Lower lobe of right lung (tissue), 2 donors: ENCODE measurements at regions not wholly inside any gene's neighbourhood (a gene's known extent, or its start where the extent isn't known, plus 50 kb on each side); places are given as distances from the start of the nearest gene placed in this dataset.

ENCODE experiments used
- ATAC-seq, 2 donors: fragments of 200-7000 bp; cut with Tn5 transposase; one replicate each; pipeline ENCODE4 v1.9.1; 2020 to 2022; ENCODE audit warnings: mild to moderate bottlenecking in 2 of 2, moderate library complexity in 2 of 2
- DNase-seq: peaks from one replicate; pipeline ENCODE4 v3.0.0-alpha.2; 2020
- H3K27ac ChIP-seq: fragments of 200-600 bp; one replicate; pipeline ENCODE4 v1.8.0; 2022
- H3K27me3 ChIP-seq: fragments of 200-600 bp; one replicate; pipeline ENCODE4 v1.8.0; 2022; ENCODE audit warnings: low read depth
- H3K36me3 ChIP-seq: fragments of 200-600 bp; one replicate; pipeline ENCODE4 v1.8.0; 2022; ENCODE audit warnings: mild to moderate bottlenecking
- H3K4me1 ChIP-seq: fragments of 200-600 bp; one replicate; pipeline ENCODE4 v1.8.0; 2022
- H3K4me3 ChIP-seq: fragments of 200-600 bp; one replicate; pipeline ENCODE4 v1.8.0; 2022; ENCODE audit warnings: mild to moderate bottlenecking
- H3K9me3 ChIP-seq: fragments of 200-600 bp; one replicate; pipeline ENCODE4 v1.8.0; 2022
- CTCF ChIP-seq: fragments of 200-600 bp; IDR thresholded peaks from one replicate; pipeline ENCODE4 v1.8.0; 2022; ENCODE audit warnings: antibody characterized with exemption, mild to moderate bottlenecking
- intact Hi-C: fragments of 100-400 bp; cut with DNase I; formaldehyde crosslinking; loops from one replicate; pipeline ENCODE4 v1.11.0; 2022
- donor health status: DM: no; HTN: yes; CAD: no; lungs with severe emphysema.

GRCh38 chr2:234686088-234686890, 189.4 kb upstream of the ARL4C start:
- Histone ChIP-seq H3K36me3 (no peaks in the 10 kb centered on the region), H3K27me3 (no peaks in the 10 kb centered on the region), H3K4me1 (peaks cover 11% of the 10 kb centered on the region), H3K9me3 (no peaks in the 10 kb centered on the region), H3K27ac (no peak overlapping the region), H3K4me3 (no peak overlapping the region)
- no peak for ATAC-seq
- TF ChIP-seq CTCF: no peak
- DNase-seq: no peak
- intact Hi-C loops: no loop called here

GRCh38 chr2:234684466-234684865, 187.6 kb upstream of the ARL4C start:
- H3K36me3 ChIP-seq: no peaks in the 10 kb centered on the region
- H3K27me3 ChIP-seq: no peaks in the 10 kb centered on the region
- intact Hi-C loops: no loop called here
- H3K4me1 ChIP-seq: peaks cover 11% of the 10 kb centered on the region
- H3K4me3 ChIP-seq: no peak overlapping the region
- no peak for TF ChIP-seq CTCF
- no peak overlapping the region for H3K27ac ChIP-seq
- ATAC-seq (no peak), DNase-seq (no peak)
- H3K9me3 ChIP-seq: no peaks in the 10 kb centered on the region

GRCh38 chr2:234683950-234684349, 187.1 kb upstream of the ARL4C start:
- no peak for TF ChIP-seq CTCF
- intact Hi-C loops: no loop called here
- Histone ChIP-seq H3K4me3 (no peak overlapping the region), H3K9me3 (no peaks in the 10 kb centered on the region), H3K4me1 (peaks cover 16% of the 10 kb centered on the region), H3K27ac (no peak overlapping the region), H3K36me3 (no peaks in the 10 kb centered on the region), H3K27me3 (no peaks in the 10 kb centered on the region)
- DNase-seq: no peak
- ATAC-seq: no peak

GRCh38 chr2:234682492-234683228, 185.8 kb upstream of the ARL4C start:
- no peaks in the 10 kb centered on the region for H3K9me3 ChIP-seq
- H3K36me3 ChIP-seq: no peaks in the 10 kb centered on the region
- H3K4me1 ChIP-seq: peaks cover 16% of the 10 kb centered on the region
- DNase-seq: no peak
- no peak overlapping the region for H3K4me3 ChIP-seq
- TF ChIP-seq CTCF: no peak
- ATAC-seq: no peak
- H3K27ac ChIP-seq: no peak overlapping the region
- H3K27me3 ChIP-seq: no peaks in the 10 kb centered on the region
- intact Hi-C loops: no loop called here

GRCh38 chr2:234680688-234681619, 184.1 kb upstream of the ARL4C start:
- no peaks in the 10 kb centered on the region for H3K9me3 ChIP-seq
- no peak overlapping the region for H3K4me3 ChIP-seq
- no peak for DNase-seq
- H3K36me3 ChIP-seq: no peaks in the 10 kb centered on the region
- peak overlapping the region; percentile 8 for H3K27ac ChIP-seq
- no peak for ATAC-seq
- TF ChIP-seq CTCF: no peak
- H3K4me1 ChIP-seq: peaks cover 16% of the 10 kb centered on the region
- intact Hi-C loops: no loop called here
- no peaks in the 10 kb centered on the region for H3K27me3 ChIP-seq
